Fibroblast of lung (primary cell): ENCODE measurements at regions not wholly inside any gene's neighbourhood (a gene's known extent, or its start where the extent isn't known, plus 50 kb on each side); places are given as distances from the start of the nearest gene placed in this dataset.

Experiments
- EZH2 ChIP-seq: IDR thresholded peaks from 2 replicates; pipeline ENCODE4 v1.5.1; 2012; ENCODE audit warnings: low read length, control low read depth, mild to moderate bottlenecking; ENCODE audit errors: missing control alignments
- TF ChIP-seq, protein P1 (sequence below), 2 donors: IDR thresholded peaks in 1 of 2; conservative IDR thresholded peaks in 1 of 2; 1 replicate in 1 of 2; 2 replicates in 1 of 2; pipeline ENCODE4 v1.5.1; 2011 to 2012; ENCODE audit warnings: low read length in 2 of 2, control low read depth in 1 of 2, inconsistent platforms in 1 of 2, low read depth in 1 of 2, mild to moderate bottlenecking in 1 of 2

DNA sequence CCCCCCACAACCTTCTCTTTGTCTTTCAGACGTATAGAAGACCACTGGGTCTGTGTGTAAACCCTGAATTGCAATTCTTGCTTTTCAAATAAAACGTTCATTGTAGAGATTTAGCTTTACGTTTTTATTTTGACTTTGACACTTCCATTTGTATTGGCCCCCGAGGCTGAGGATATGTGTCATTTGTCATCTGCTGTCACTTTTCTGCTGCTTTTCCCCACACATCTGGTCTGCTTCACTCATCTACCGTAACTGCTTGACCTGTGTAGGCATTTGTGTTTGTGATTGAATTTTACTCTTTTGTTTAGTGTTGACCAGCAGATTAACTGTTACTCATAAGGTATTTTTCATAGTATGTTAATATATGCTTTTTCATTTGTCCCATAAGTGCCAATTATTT is 157.2 kb upstream of the SYT10 start:
- TF ChIP-seq, protein P1, sequence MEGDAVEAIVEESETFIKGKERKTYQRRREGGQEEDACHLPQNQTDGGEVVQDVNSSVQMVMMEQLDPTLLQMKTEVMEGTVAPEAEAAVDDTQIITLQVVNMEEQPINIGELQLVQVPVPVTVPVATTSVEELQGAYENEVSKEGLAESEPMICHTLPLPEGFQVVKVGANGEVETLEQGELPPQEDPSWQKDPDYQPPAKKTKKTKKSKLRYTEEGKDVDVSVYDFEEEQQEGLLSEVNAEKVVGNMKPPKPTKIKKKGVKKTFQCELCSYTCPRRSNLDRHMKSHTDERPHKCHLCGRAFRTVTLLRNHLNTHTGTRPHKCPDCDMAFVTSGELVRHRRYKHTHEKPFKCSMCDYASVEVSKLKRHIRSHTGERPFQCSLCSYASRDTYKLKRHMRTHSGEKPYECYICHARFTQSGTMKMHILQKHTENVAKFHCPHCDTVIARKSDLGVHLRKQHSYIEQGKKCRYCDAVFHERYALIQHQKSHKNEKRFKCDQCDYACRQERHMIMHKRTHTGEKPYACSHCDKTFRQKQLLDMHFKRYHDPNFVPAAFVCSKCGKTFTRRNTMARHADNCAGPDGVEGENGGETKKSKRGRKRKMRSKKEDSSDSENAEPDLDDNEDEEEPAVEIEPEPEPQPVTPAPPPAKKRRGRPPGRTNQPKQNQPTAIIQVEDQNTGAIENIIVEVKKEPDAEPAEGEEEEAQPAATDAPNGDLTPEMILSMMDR (conservative IDR thresholded peaks at IDR 0.05 in 1 of 2, IDR thresholded peaks at IDR 0.05 in 1 of 2; ENCODE audit: low read depth in 1 of 2, low read length in 2 of 2) = no peak
- TF ChIP-seq EZH2 = no peak
